Stomach (tissue), 4 donors: ENCODE measurements at regions not wholly inside any gene's neighbourhood (a gene's known extent, or its start where the extent isn't known, plus 50 kb on each side); places are given as distances from the start of the nearest gene placed in this dataset.

Experiments used
- CTCF ChIP-seq, 7 experiments: fragments of 450-650 bp in 4 of 7; fragments of 200-600 bp in 3 of 7; sonication (generic) in 3 of 7; IDR thresholded peaks; one replicate each; pipeline ENCODE4 v1.5.1; 2016 to 2019; ENCODE audit warnings: antibody characterized with exemption in 7 of 7, control low read depth in 2 of 7, mild to moderate bottlenecking in 1 of 7
- EP300 ChIP-seq: sonication (generic); formaldehyde crosslinking; IDR thresholded peaks from one replicate; pipeline ENCODE4 v1.6.1; 2017; ENCODE audit warnings: antibody characterized with exemption
- POLR2AphosphoS5 ChIP-seq, 3 donors: sonication (generic); formaldehyde crosslinking; IDR thresholded peaks; one replicate each; pipeline ENCODE4 v1.6.1; 2016; ENCODE audit warnings: antibody characterized with exemption in 3 of 3

- TF ChIP-seq CTCF (IDR thresholded peaks at IDR 0.05) (no peak), POLR2AphosphoS5 (IDR thresholded peaks at IDR 0.05) (no peak), EP300 (no peak)
Measured at GRCh38 chr1:199242601-199243000, 603.8 kb downstream of the PTPRC start.
